Mammary epithelial cell (primary cell): ENCODE measurements at regions not wholly inside any gene's neighbourhood (a gene's known extent, or its start where the extent isn't known, plus 50 kb on each side); places are given as distances from the start of the nearest gene placed in this dataset.

ENCODE experiments used
- CTCF ChIP-seq, 2 donors: IDR thresholded peaks in 1 of 2; conservative IDR thresholded peaks in 1 of 2; 2 replicates each; pipeline ENCODE4 v1.5.1; 2011 to 2012; ENCODE audit warnings: inconsistent platforms in 2 of 2, low read length in 2 of 2, mild to moderate bottlenecking in 2 of 2, control low read depth in 1 of 2, low read depth in 1 of 2; ENCODE audit not compliant: insufficient read depth in 1 of 2; ENCODE audit errors: extremely low read depth in 1 of 2
- EZH2 ChIP-seq: IDR thresholded peaks from 2 replicates; pipeline ENCODE4 v1.6.1; 2012; ENCODE audit warnings: low read length, inconsistent platforms, borderline replicate concordance

- TF ChIP-seq CTCF (conservative IDR thresholded peaks at IDR 0.05 in 1 of 2, IDR thresholded peaks at IDR 0.05 in 1 of 2; ENCODE audit: extremely low read depth in 1 of 2, insufficient read depth in 1 of 2, low read depth in 1 of 2, low read length in 2 of 2) (no peak), EZH2 (no peak)
Observed at GRCh38 chr16:62408760-62409159, 372.5 kb upstream of the CDH8 start.
